Body of pancreas (tissue), 4 donors: ENCODE measurements at regions not wholly inside any gene's neighbourhood (a gene's known extent, or its start where the extent isn't known, plus 50 kb on each side); places are given as distances from the start of the nearest gene placed in this dataset.

ENCODE experiments used
- CTCF ChIP-seq, 7 experiments: fragments of 450-650 bp in 4 of 7; fragments of 200-600 bp in 3 of 7; sonication (generic) in 3 of 7; IDR thresholded peaks; one replicate each; pipeline ENCODE4 v1.5.1; 2016 to 2019; ENCODE audit warnings: antibody characterized with exemption in 7 of 7
- POLR2A ChIP-seq, 3 donors: fragments of 450-650 bp; IDR thresholded peaks; one replicate each; pipeline ENCODE4 v1.6.1; 2016; ENCODE audit warnings: antibody characterized with exemption in 3 of 3, mild to moderate bottlenecking in 2 of 3

- TF ChIP-seq CTCF (IDR thresholded peaks at IDR 0.05) (no peak), POLR2A (IDR thresholded peaks at IDR 0.05) (no peak)
These were observed 162.9 kb upstream of the PGRMC2 start for GRCh38 chr4:128450326-128451120.
